ENCODE measurements at regions not wholly inside any gene's neighbourhood (a gene's known extent, or its start where the extent isn't known, plus 50 kb on each side); places are given as distances from the start of the nearest gene placed in this dataset.

DNA sequence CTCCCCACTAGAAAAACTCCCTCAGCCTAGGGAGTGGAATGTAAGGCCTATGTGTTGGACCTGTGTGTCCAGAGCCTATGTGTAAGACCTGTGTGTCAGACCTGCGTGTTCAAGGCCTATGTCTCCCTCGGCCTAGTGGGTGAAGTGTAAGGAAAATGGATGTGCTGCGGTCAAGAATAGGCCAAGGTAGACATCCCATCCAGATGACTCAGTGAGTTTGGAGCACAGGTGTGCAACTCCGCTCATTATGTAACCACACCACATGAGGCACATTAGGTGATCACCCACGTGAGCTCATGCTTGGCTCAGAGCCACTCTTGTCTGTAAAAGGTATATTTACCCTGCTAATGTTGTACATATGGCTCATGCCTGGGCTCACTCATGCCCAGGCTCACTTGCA, 565.3 kb upstream of the CRIM1 start:
- TF ChIP-seq POLR2AphosphoS5 (IDR thresholded peaks at IDR 0.05; ENCODE audit: low read depth) (no peak), GABPA (IDR thresholded peaks at IDR 0.05; ENCODE audit: low read depth) (no peak)
- TF ChIP-seq, protein P1, sequence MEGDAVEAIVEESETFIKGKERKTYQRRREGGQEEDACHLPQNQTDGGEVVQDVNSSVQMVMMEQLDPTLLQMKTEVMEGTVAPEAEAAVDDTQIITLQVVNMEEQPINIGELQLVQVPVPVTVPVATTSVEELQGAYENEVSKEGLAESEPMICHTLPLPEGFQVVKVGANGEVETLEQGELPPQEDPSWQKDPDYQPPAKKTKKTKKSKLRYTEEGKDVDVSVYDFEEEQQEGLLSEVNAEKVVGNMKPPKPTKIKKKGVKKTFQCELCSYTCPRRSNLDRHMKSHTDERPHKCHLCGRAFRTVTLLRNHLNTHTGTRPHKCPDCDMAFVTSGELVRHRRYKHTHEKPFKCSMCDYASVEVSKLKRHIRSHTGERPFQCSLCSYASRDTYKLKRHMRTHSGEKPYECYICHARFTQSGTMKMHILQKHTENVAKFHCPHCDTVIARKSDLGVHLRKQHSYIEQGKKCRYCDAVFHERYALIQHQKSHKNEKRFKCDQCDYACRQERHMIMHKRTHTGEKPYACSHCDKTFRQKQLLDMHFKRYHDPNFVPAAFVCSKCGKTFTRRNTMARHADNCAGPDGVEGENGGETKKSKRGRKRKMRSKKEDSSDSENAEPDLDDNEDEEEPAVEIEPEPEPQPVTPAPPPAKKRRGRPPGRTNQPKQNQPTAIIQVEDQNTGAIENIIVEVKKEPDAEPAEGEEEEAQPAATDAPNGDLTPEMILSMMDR (IDR thresholded peaks at IDR 0.05; ENCODE audit: insufficient read depth, low read length) = no peak

Data from HL-60 (cell line).